Activated T-cell treated with anti-CD3 and anti-CD28 coated beads, Interleukin-2, amount 50 U/mL, for 1 hour (primary cell): ENCODE measurements at regions not wholly inside any gene's neighbourhood (a gene's known extent, or its start where the extent isn't known, plus 50 kb on each side); places are given as distances from the start of the nearest gene placed in this dataset.

Experiments used
- DNase-seq: peaks from one replicate; pipeline ENCODE4 v3.0.0-alpha.2; 2020

DNA sequence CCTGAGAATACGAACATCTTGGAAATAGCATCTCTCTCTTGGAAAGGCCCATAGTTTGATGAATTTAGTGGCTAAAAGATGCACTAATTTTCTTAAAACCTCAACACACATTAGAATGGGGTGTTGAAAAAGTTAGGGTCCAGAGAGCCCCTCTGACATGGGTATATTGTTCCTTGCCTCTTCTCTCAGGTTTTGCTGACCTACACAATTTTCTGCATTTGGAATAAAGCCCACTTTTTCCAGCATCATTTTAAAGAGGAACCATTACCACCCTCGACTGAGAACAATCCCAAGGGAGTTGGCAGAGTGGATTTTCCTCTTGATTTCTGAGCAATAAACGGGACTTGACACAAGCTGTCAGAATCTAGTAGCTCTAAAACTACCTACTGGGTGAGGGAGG is 156.1 kb downstream of the PMP22 start:
- DNase-seq = no peak

GRCh38 chr17:15106540-15106939 is 158.6 kb downstream of the PMP22 start:
- no peak for DNase-seq

DNA sequence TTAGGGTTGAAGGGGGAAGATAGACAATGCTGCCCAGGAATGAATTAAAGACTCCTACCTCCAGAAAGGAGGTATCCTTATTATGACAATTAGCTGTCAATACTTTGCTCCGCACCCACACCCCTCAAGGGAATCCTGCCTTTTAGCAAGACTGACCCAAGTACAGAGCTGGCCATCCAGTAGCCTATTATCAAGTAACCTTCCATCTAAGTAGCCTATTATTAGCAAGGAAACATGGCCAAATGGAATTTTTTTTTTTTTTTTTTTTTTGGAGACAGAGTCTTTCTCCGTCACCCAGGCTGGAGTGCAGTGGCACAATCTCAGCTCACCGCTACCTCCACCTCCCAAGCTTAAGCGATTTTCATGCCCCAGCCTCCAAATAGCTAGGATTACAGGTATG is 161.3 kb downstream of the PMP22 start:
- no peak for DNase-seq

DNA sequence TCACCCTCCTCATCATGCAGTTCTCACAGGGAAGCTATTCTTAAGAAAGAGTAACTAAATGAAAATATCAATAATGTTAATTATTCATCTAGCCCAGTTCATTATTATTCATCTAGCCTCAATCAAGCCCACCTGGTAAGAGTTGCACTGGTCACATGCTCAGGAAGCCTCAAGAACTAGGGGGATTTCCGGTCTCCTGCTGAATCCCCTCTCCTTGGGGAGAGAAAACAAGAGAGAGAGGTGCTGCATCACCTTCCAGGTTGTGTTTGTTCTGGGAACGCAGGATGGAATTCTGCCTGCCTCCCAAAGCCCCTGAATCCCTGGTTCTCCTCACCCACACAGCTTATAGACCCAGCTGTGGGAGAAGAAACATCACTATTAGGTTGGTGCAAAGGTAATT is 164.0 kb downstream of the PMP22 start:
- no peak for DNase-seq

- DNase-seq = no peak
Measured at GRCh38 chr17:15096511-15096910, 168.6 kb downstream of the PMP22 start.

DNA sequence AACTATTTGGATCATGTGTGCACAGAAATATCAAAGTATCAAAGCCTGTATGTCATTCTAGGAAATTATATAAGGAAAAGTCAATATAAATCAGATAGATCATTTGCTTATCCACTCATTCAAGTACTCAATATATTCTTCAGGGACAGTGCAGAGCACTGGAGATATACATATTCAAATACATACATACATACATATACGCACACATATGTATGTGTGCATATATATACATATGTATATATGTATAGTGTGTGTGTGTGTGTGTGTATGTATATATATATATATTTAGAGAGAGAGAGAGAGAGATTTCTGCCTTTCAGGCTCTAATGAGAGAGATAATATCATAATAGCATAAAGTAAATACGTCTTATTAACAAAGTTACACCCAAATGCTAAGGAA is 169.2 kb downstream of the PMP22 start:
- no peak for DNase-seq

GRCh38 chr17:15092762-15093161 is 172.4 kb downstream of the PMP22 start:
- DNase-seq = no peak

- no peak for DNase-seq
Measured at GRCh38 chr17:15092261-15092660, 172.9 kb downstream of the PMP22 start.

- DNase-seq = no peak
Measured at GRCh38 chr17:15091825-15092224, 173.3 kb downstream of the PMP22 start.

DNA sequence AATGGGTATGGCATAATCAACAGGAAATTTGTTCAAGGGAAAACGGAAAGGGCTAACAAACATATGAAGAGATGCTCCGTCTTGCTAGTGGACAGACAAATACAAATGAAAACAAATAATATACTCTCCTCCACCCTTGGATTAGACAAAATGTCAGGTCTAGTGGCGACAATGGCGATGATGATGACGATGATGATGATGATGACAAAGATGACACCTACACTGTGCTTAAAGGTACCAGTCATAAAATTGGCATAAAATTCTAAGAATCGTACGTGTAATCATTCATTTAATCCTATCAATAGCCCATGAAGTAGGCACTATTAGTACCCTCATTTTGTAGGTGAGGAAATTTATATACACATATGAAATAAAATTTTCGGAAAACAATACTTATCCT is 174.6 kb downstream of the PMP22 start:
- no peak for DNase-seq

DNA sequence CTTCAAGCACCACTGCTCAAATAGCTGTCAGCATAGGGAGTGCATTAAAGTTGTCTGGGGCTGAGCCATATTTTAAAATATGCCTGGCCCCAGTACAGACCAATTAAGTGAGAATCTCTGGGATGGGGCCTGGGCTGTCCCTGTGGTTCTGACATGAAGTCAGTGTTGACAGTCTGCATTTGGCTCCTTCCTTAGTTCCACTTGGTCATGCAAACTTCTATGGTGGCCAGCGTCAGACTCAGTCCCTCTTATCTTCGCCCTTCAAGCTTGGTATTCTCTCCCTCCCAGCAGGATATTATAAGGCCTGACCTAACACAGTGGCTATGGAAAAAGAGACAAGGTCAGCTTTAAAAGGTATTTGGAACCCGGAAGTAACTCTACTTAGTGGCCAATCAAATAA is 177.2 kb downstream of the PMP22 start:
- DNase-seq = no peak

DNA sequence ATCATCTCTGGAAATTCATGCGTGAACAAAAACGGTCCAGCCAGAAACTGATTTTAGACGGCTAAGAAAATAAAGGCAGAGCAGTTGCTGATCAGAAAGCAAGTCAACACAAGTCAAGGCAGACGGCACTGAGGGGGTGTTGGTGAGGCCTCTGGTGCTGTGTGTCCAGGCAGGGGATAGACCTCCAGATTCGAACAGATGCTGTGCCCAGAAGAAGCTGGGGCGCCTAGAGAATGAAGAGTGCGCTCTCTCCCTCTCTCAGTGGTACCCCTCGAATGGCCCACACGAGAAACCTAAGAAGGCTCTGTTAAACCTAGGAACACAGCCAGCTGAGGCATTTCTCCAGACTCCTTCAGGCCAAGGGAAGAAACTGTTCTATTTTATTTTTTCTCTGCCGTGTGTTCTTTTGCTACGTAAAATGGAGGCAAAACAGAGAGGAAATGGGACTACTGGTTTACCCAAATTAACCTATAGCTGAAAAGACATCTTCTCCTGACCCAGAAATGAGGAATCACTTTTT is 178.3 kb downstream of the PMP22 start:
- DNase-seq = no peak

GRCh38 chr17:15085890-15086677 is 179.0 kb downstream of the PMP22 start:
- DNase-seq = no peak

DNA sequence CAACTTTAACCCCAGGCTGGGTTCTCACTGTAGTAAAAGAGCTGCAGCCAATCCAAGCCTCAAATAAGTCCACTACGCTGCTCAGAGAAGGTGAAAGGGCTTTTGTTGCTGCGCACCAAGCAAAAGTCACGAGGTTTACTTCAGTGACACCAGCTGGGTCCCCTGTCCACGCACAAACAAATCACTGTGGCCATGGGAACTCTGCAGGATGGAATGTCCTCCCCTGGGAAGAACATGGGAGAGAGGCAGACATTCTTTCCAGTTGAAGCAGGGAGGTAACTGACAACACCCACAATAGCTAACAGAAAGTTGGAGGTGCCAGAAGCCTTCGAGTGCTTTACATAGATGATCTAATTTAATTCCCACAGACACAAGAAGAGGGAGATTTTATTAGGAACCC is 181.9 kb downstream of the PMP22 start:
- no peak for DNase-seq

- DNase-seq = no peak
Measured at GRCh38 chr17:15081008-15081407, 184.1 kb downstream of the PMP22 start.

DNA sequence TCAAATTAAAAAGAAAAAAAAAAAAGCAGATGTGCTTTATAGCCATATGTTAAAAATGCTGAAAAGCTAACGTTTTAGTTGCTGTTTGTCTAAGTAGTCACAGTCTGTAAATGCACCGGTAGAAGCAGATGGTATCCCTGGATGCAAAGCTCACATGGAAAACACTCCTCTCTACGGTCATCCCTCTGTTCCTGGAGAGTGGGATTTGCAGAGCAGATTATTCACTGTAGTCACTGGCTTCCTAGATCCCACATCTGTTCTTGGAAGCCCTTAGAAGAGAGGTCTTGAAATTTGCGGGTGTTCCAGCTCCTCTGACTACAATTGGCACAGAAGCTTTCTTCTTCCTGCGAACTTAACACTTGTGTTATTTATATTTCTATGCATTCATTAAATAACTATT is 186.6 kb downstream of the PMP22 start:
- no peak for DNase-seq

- DNase-seq = no peak
Measured at GRCh38 chr17:15076991-15077663, 188.0 kb downstream of the PMP22 start.

- DNase-seq = no peak
Measured at GRCh38 chr17:15051933-15052332, 213.2 kb downstream of the PMP22 start.

DNA sequence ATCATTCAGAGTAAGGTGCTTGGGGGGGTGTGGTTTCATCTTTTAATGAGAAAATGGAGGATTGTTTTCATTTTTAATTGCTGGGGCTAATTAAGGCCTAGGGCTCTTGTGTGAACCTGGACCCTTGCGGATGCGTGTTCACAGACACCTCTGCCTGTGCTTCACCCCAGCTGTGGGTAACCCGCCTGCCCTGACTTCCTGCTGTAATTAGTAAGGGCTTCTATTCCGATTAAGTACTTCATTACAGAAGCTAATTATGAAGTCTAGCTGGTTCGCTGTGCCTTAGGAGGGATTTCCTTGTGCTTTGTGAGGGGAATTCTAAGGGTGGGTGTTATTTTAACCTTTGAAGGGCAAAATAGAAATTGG is 215.3 kb downstream of the PMP22 start:
- DNase-seq = no peak

DNA sequence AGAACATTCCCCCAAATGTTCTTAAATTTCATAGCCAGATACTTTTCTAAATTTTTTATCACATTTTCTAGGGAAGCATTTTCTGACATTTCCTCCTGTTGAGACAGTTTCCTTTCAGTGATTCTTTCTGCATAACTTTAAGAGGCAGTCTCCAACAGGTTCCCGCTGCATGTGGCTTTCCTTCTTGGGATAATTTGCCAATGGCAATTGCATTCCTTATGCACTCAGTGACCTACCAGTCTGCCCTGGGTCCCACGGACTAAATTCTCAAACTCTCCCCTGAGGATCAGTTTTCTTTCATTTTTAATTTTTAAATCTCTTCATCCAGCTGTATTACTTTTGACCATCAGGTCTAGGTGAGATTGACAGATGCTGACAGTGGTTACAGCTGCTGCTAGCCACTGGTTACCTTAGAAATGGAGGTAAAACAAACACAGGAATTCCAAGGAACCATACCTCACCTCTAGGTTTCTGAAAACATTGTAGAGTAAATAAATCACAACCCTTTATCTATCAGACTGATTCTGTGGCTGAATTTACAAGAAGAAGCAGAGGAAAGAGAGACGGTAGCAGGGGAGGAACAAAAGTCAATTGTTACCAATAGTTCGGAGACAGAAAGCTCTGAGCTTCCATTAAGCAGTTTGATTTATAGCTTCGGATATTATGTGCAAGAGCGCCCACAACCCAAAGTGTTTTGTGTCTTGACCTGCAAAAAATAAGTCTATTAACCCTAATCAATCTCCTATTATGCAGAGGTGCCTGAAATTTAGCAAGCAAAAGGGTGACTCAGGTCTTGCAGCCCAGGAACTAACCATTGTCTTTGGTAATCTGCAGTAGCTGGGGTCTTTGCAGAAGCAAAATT is 216.0 kb downstream of the PMP22 start:
- no peak for DNase-seq

GRCh38 chr17:15048381-15048780 is 216.7 kb downstream of the PMP22 start:
- no peak for DNase-seq

GRCh38 chr17:15042311-15042710 is 222.8 kb downstream of the PMP22 start:
- no peak for DNase-seq

GRCh38 chr17:15039366-15039765 is 225.8 kb downstream of the PMP22 start:
- DNase-seq = no peak

- DNase-seq = no peak
Measured at GRCh38 chr17:15038656-15039055, 226.5 kb downstream of the PMP22 start.
